GM23248 (cell line): ENCODE measurements at regions not wholly inside any gene's neighbourhood (a gene's known extent, or its start where the extent isn't known, plus 50 kb on each side); places are given as distances from the start of the nearest gene placed in this dataset.

Source experiments
- EZH2 ChIP-seq: fragments of 200-600 bp; sonication (generic); IDR thresholded peaks from 2 replicates; pipeline ENCODE4 v1.6.1; 2018; ENCODE audit warnings: antibody characterized with exemption, mild to moderate bottlenecking; ENCODE audit not compliant: insufficient read depth, poor library complexity, severe bottlenecking
- EZH2phosphoT487 ChIP-seq: fragments of 200-600 bp; sonication (generic); IDR thresholded peaks from 2 replicates; pipeline ENCODE4 v1.6.1; 2018; ENCODE audit warnings: antibody characterized with exemption, moderate library complexity, mild to moderate bottlenecking, low read depth; ENCODE audit not compliant: insufficient read depth

- TF ChIP-seq EZH2phosphoT487 (no peak), EZH2 (no peak)
Observed at GRCh38 chr12:42670719-42671118, 81.2 kb upstream of the PRICKLE1 start.
